Activated T-cell treated with anti-CD3 and anti-CD28 coated beads for 48 hours (primary cell): ENCODE measurements at regions not wholly inside any gene's neighbourhood (a gene's known extent, or its start where the extent isn't known, plus 50 kb on each side); places are given as distances from the start of the nearest gene placed in this dataset.

ENCODE experiments used
- DNase-seq: peaks from one replicate; pipeline ENCODE4 v3.0.0-alpha.2; 2020; ENCODE audit warnings: low read depth

DNA sequence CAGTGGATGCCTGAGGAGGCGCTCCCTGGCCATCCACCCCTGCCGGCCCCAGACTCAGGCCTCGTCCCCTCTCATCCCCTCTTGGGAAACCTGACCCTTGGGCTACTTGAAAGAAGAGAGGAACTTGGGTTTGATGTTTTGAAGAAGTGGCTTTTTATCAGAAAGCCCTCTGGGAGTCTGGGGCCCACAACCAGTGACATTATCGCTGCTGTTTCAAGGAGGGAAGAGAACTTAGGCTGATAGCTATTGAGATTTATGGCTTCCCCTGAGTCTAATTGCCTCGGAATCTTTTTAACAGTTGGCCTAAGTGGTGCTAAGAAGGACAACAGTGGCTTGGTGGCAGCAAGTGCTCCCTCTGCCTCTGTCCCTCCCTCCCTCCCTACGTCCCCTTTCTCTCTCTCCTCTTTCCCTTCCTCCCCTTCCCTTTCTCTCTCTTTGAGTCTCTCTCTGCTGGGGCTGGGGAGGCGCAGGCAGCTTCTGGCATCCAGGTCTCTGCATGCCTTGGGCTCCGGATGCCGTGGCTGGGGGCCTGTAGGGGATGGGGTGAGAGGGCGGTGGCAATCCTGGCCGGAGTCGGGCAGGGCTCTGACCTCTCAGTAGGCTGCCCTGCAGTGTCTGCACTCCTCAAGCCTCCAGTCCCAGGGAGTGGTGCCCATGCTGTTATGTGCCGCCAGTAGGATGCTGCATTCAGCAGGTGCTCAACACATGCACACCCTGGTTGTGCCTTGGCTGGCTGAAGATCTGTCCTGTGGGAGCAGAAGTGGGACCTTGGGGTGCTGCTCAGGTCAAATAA lies 49.6 kb upstream of the RXRA start:
- DNase-seq = no peak
